Ovary (tissue), 7 donors: ENCODE measurements at regions not wholly inside any gene's neighbourhood (a gene's known extent, or its start where the extent isn't known, plus 50 kb on each side); places are given as distances from the start of the nearest gene placed in this dataset.

Experiments
- DNase-seq, 5 donors: peaks; one replicate each; pipeline ENCODE4 v3.0.0-alpha.2; 2019 to 2020
- H3K27ac ChIP-seq, 2 donors: fragments of 200-600 bp; one replicate each; pipeline versions ENCODE4 v1.5.1 to v1.8.0; 2019 to 2022
- H3K27me3 ChIP-seq: fragments of 200-600 bp; one replicate; pipeline ENCODE4 v1.8.0; 2022
- H3K36me3 ChIP-seq: fragments of 200-600 bp; sonication (generic); one replicate; pipeline ENCODE4 v1.5.1; 2019
- H3K4me1 ChIP-seq: one replicate; pipeline ENCODE4 v1.8.1; 2013; ENCODE audit warnings: mild to moderate bottlenecking, moderate library complexity; ENCODE audit not compliant: insufficient read depth
- H3K4me3 ChIP-seq: fragments of 200-600 bp; sonication (generic); one replicate; pipeline ENCODE4 v1.5.1; 2017
- H3K9me3 ChIP-seq, 2 donors: fragments of 200-600 bp in 1 of 2; sonication (generic) in 1 of 2; one replicate each; pipeline versions ENCODE4 v1.5.1 to v1.8.1; 2013 to 2019; ENCODE audit warnings: mild to moderate bottlenecking in 1 of 2, moderate library complexity in 1 of 2
- EP300 ChIP-seq: sonication (generic); formaldehyde crosslinking; IDR thresholded peaks from one replicate; pipeline ENCODE4 v1.6.1; 2017; ENCODE audit warnings: antibody characterized with exemption
- POLR2A ChIP-seq: fragments of 450-650 bp; IDR thresholded peaks from one replicate; pipeline ENCODE4 v1.6.1; 2017; ENCODE audit warnings: antibody characterized with exemption, mild to moderate bottlenecking, moderate library complexity
- WGBS, 3 donors: extraction: QIAGEN DNeasy Blood & Tissue Kit in 1 of 3; methylation state at CpG; one replicate each; pipeline versions ENCODE4 v1.1.5 to v1.1.7; 2013 to 2017; 5-methylcytosine and 5-hydroxymethylcytosine counted together
- intact Hi-C, 4 donors: fragments of 100-400 bp; cut with DNase I; formaldehyde crosslinking; loops; one replicate each; pipeline versions ENCODE4 v1.11.0 to v1.15.1; 2022 to 2023
- TF ChIP-seq, protein P1 (sequence below), 3 donors: fragments of 450-650 bp in 2 of 3; fragments of 200-600 bp in 1 of 3; IDR thresholded peaks; one replicate each; pipeline versions ENCODE4 v1.5.1 to v1.8.0; 2016 to 2022; ENCODE audit warnings: antibody characterized with exemption in 3 of 3, mild to moderate bottlenecking in 1 of 3
- donor health status: DM: no; HTN: no; CAD: no; lungs with moderate emphysema.
- donor health status: DM: no; HTN: no; CAD: no.
- donor health status: Bipolar disorder and iron deficiency.
- donor health status: DM: no; HTN: no; CAD: no.
- donor health status: DM: yes; HTN: yes; CAD: no.

DNA sequence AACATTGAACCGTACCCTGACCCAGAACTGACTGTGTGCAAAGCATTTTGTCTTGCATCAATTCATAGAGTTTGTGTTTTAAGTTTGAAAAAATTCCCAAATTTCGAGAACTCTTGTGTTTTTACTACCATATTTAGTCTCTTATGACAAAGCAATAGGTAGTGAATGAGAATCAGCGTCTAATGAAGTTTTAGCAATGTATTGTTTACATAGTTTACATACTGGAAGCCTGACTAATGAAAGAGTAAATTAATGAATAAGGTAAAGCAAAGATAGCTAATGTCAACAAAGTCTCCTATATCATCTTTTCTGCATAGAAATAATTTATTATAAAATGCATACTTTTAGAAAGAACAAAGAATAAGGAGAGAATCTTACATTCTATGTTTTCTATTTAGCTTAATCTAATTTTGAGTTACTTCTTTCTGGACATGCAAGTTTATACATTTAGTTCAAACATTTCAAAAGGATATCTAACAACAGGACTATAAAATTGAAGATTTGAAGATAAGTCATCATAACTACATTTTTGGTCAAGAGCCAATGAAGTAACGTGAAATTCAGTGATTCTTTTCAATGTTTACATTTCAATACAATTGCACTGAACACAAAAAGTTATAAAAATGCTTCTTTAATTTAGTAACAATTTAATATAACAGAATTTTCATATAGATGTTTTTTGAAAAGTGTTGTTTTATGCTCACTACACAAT lies 1943.7 kb downstream of the NCAM2 start:
- no peak for DNase-seq
- H3K36me3 ChIP-seq: no peaks in the 10 kb centered on the region
- intact Hi-C loops: no loop called here
- no peak overlapping the region for H3K4me3 ChIP-seq
- no peaks in the 10 kb centered on the region for H3K4me1 ChIP-seq
- no peaks in the 10 kb centered on the region for H3K27me3 ChIP-seq
- TF ChIP-seq, protein P1, sequence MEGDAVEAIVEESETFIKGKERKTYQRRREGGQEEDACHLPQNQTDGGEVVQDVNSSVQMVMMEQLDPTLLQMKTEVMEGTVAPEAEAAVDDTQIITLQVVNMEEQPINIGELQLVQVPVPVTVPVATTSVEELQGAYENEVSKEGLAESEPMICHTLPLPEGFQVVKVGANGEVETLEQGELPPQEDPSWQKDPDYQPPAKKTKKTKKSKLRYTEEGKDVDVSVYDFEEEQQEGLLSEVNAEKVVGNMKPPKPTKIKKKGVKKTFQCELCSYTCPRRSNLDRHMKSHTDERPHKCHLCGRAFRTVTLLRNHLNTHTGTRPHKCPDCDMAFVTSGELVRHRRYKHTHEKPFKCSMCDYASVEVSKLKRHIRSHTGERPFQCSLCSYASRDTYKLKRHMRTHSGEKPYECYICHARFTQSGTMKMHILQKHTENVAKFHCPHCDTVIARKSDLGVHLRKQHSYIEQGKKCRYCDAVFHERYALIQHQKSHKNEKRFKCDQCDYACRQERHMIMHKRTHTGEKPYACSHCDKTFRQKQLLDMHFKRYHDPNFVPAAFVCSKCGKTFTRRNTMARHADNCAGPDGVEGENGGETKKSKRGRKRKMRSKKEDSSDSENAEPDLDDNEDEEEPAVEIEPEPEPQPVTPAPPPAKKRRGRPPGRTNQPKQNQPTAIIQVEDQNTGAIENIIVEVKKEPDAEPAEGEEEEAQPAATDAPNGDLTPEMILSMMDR (IDR thresholded peaks at IDR 0.05): no peak
- no peaks in the 10 kb centered on the region for H3K9me3 ChIP-seq
- H3K27ac ChIP-seq: no peak overlapping the region
- WGBS, 3 donors: 53 to 71% (median 62%) methylated on average over 4 of the region's 4 CpGs

DNA sequence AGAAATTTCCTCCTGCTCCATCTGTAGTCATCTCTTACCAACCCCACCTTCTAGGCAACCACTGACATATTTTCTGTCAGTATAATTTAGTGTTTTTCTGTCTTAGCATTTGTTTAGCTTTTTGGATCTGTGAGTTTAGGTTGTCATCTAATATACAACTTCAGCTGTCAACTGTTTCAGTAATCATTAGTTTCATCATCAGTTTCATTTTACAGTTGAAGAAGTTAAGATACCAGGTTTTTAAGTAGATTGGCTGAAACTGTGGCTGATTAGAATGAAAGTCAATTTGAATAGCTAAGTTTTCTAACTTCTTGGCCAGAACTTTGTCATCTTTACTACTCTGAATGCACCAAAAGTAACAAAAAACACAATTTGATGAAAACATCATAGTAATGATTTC lies 1957.3 kb downstream of the NCAM2 start:
- H3K9me3 ChIP-seq: no peaks in the 10 kb centered on the region
- intact Hi-C loops: no loop called here
- no peak for DNase-seq
- H3K4me3 ChIP-seq: no peak overlapping the region
- TF ChIP-seq, protein P1 (IDR thresholded peaks at IDR 0.05): no peak
- TF ChIP-seq POLR2A (no peak), EP300 (no peak)
- H3K36me3 ChIP-seq: no peaks in the 10 kb centered on the region
- no peak overlapping the region for H3K27ac ChIP-seq
- no peaks in the 10 kb centered on the region for H3K4me1 ChIP-seq
- H3K27me3 ChIP-seq: no peaks in the 10 kb centered on the region

DNA sequence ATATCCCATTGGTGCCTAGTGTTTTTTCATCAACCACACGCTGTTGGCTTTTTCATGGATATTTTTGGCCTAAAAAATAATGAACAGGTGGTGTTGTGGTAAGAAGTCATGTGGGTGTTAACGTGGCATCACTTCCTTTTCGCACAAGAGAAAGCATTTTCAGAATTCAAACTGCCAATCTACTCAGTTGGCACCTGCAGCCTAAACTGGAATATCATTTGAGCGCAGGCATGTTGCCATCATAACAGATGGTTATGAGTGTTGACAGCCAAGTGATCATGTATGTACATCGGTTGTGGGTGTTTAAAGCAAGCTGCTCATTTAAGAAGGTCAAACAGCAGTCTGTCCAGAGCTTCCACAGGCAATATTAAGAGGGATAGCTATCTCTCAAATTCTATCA lies 1963.0 kb downstream of the NCAM2 start:
- H3K4me1 ChIP-seq: no peaks in the 10 kb centered on the region
- no peaks in the 10 kb centered on the region for H3K36me3 ChIP-seq
- intact Hi-C loops: no loop called here
- DNase-seq: no peak
- H3K27ac ChIP-seq: no peak overlapping the region
- H3K27me3 ChIP-seq: no peaks in the 10 kb centered on the region
- TF ChIP-seq EP300 (no peak), POLR2A (no peak)
- TF ChIP-seq, protein P1 (IDR thresholded peaks at IDR 0.05): no peak
- H3K4me3 ChIP-seq: no peak overlapping the region
- H3K9me3 ChIP-seq: no peaks in the 10 kb centered on the region
- WGBS, 3 donors: 69 to 80% (median 69%) methylated on average over 5 of the region's 5 CpGs

DNA sequence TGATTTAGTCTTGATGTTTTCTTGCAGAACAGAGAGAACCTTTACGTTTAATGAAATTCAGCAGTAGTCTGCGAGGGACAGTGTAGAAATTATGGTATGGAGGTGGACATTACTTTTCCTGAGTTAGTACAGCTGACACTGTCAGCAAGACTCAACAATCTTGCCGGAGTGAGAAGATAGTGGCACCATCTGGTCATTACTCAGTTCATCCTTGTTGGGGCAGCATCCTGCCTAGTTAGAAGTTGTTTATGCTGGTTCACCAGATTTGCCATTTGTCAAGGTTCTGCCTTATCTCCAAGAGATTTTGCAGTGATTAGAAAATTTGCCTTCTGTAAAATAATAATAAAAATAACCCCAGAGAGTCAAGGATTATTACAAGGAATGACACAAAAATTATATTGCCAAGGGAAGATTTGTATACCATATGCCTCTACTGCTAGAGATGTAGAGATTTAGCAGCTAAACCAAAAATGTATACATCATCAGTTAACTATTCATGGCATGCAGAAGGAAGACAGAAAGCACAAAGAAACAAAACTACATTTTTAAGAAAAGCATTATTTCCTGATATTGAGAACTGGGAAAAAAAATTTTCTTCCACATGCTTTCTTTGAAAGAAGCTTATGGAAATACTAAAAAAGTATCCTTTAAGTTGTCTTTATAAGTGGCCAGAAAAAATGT lies 1967.4 kb downstream of the NCAM2 start:
- Histone ChIP-seq H3K9me3 (no peaks in the 10 kb centered on the region), H3K36me3 (no peaks in the 10 kb centered on the region), H3K27me3 (no peaks in the 10 kb centered on the region), H3K4me3 (no peak overlapping the region), H3K4me1 (no peaks in the 10 kb centered on the region), H3K27ac (no peak overlapping the region)
- TF ChIP-seq EP300 (no peak), POLR2A (no peak)
- TF ChIP-seq, protein P1 (IDR thresholded peaks at IDR 0.05): no peak
- WGBS, 3 donors: 49 to 70% (median 49%) methylated on average over 3 of the region's 3 CpGs
- intact Hi-C loops: no loop called here
- DNase-seq: no peak
